Activated CD4-positive, alpha-beta T cell treated with anti-CD3 and anti-CD28 coated beads, Interleukin-2, amount 10 ng/mL, durations not matched to agents 7 days and 5 days (primary cell): ENCODE measurements at regions not wholly inside any gene's neighbourhood (a gene's known extent, or its start where the extent isn't known, plus 50 kb on each side); places are given as distances from the start of the nearest gene placed in this dataset.

ENCODE experiments used
- CTCF ChIA-PET: fragments of 350-600 bp; sonication (Branson Sonifier 250); formaldehyde crosslinking; loops from one replicate; lab custom pipeline; 2021; ENCODE audit warnings: antibody characterized with exemption; lab: Charles Lee
- POLR2A ChIA-PET: fragments of 350-600 bp; sonication (Branson Sonifier 250); formaldehyde crosslinking; loops from one replicate; lab custom pipeline; 2021; ENCODE audit warnings: antibody characterized with exemption; lab: Charles Lee
- DNase-seq: peaks from one replicate; pipeline ENCODE4 v3.0.0-alpha.2; 2020
- H3K27ac Mint-ChIP-seq: one replicate; pipeline ENCODE4 v1.8.0; 2021; ENCODE audit warnings: mild to moderate bottlenecking, moderate library complexity, mixed read lengths
- H3K27me3 Mint-ChIP-seq: one replicate; pipeline ENCODE4 v1.8.0; 2021; ENCODE audit warnings: mixed read lengths
- H3K36me3 Mint-ChIP-seq: one replicate; pipeline ENCODE4 v1.8.0; 2021; ENCODE audit warnings: low read depth, mixed read lengths
- H3K4me1 Mint-ChIP-seq: one replicate; pipeline ENCODE4 v1.8.0; 2021; ENCODE audit warnings: mixed read lengths
- H3K4me3 Mint-ChIP-seq: one replicate; pipeline ENCODE4 v1.8.0; 2021; ENCODE audit warnings: mild to moderate bottlenecking, moderate library complexity, mixed read lengths
- H3K9me3 Mint-ChIP-seq: one replicate; pipeline ENCODE4 v1.8.0; 2021; ENCODE audit warnings: mixed read lengths

DNA sequence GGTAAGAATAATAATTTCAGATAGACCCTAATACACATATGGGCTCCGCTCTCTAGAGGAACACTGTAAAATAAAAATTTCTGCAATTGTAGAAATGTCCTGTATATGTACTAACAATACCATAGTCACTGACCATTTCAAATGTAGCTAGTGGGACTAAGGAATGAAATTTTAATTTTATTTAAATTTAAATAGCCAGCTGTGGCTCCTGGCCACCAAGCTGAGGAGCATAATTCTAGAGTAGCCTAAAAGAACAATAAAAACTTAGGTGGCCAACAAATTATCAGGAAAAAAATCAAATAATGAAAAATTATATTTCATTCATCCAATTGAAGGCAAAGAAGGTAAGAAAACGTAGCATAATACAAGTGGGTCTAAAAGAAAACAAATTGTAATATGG, 240.9 kb upstream of the MIR17HG start:
- Mint-ChIP-seq H3K9me3 (no peaks in the 10 kb centered on the region), H3K4me1 (no peaks in the 10 kb centered on the region), H3K4me3 (no peak overlapping the region), H3K27ac (no peak overlapping the region), H3K27me3 (no peaks in the 10 kb centered on the region), H3K36me3 (no peaks in the 10 kb centered on the region)
- ChIA-PET CTCF (no interaction called here), POLR2A (no interaction called here)
- no peak for DNase-seq

DNA sequence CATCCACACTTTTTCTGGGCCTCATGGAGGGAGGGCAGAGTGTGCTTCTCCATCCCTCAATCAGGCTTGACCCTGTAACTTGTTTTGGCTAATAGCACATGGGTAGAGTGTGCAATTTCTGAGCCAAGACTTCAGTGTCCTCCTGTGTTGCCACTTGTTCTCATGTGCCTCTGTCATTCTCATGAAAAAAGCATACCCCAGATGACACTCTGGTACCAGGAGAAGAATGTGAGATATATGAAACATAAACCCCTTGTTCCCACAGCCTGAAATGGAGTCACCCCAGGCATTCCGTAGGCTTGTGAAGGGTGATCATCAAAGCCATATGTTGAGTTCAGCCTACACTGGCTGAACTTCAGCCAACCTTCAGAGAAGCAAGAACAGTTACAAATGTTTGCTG, 239.2 kb upstream of the MIR17HG start:
- Mint-ChIP-seq H3K36me3 (no peaks in the 10 kb centered on the region), H3K4me3 (no peak overlapping the region), H3K27me3 (no peaks in the 10 kb centered on the region), H3K4me1 (no peaks in the 10 kb centered on the region), H3K9me3 (no peaks in the 10 kb centered on the region), H3K27ac (no peak overlapping the region)
- ChIA-PET CTCF (no interaction called here), POLR2A (no interaction called here)
- DNase-seq: no peak

DNA sequence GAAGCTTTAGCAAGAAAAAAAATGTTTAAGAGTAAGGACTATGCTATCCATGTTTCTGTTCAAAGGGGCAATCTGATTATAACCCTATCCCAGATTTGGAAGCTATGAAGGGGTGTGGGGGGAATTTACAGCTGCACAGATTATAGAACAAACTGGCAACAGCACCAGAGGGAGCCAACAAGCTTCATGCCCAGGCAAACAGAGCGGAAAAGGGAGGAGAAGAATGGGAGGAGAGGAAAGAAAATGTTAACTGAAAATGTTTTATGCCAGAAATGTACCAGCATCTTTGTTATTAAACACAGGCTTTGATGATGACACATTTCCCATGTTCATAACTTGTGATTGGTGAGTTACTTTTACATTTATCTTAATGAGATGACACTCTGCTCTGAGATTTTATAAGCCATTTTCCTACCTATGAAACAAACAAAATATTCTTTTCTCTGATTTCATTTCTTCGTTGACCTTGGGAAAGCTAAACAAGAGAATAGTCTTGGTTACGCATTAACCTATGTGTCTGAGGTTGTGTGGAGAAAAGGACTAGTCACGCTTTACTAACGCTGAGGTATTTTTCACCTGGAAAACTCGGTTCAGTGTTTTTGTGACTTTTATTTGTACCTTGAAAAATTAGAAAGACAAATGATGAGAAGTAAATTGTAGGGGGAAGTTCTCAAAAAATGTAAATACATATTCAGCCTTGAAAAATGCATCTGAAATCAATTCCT, 235.8 kb upstream of the MIR17HG start:
- ChIA-PET POLR2A (no interaction called here), CTCF (no interaction called here)
- Mint-ChIP-seq H3K27me3 (no peaks in the 10 kb centered on the region), H3K4me3 (no peak overlapping the region), H3K27ac (no peak overlapping the region), H3K4me1 (no peaks in the 10 kb centered on the region), H3K9me3 (no peaks in the 10 kb centered on the region), H3K36me3 (no peaks in the 10 kb centered on the region)
- DNase-seq: no peak

DNA sequence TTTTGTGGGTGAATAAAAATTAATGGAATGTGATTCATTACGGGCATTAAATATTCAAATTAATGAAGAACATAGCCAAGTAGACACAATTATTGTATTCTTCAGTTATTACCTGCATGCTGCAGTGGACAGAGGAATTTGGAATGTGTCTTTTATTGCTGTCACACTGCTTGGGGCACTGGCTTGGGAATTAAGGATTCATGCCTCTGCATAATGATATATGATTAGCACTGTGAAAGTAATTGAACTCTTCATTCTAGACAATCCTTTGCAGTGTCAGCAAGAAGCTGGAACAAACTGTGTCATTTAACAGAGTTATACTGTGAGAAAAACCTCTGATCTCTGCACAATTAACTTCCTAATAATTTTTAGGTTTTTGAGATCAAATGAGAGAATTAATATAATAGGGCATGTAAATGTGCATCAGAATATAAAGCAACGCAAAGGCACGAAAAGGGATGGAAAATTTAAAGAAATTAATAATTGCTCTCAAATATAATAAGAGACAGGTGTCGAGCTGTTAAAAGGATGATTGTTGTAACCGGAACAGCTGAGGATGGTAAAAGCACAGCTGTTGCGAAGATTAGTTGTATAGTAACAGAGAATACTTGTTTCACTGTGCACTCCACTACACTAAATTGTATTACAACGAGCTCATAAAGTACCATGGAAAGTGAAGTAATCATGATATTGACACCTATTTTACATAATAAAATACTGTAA, 235.1 kb upstream of the MIR17HG start:
- no peaks in the 10 kb centered on the region for H3K4me1 Mint-ChIP-seq
- H3K27me3 Mint-ChIP-seq: no peaks in the 10 kb centered on the region
- CTCF ChIA-PET: no interaction called here
- POLR2A ChIA-PET: no interaction called here
- H3K36me3 Mint-ChIP-seq: no peaks in the 10 kb centered on the region
- H3K9me3 Mint-ChIP-seq: no peaks in the 10 kb centered on the region
- H3K27ac Mint-ChIP-seq: no peak overlapping the region
- no peak overlapping the region for H3K4me3 Mint-ChIP-seq
- DNase-seq: no peak

DNA sequence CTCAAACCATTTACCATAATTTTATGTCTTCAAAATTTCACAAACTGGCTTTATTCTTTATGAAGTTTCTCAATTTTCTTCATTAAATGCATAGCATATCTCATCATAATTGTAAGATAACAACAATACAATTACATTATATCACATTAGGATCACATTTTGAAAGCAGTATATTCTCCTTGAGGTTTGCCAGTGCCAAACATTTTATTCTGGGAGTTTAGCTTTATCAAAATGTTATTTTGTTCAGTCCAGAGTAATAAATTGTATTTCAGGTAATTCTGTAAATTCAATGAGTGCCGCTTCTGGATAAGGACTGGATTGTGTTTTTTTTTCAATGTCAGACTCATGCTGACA, 234.6 kb upstream of the MIR17HG start:
- no peak for DNase-seq
- Mint-ChIP-seq H3K36me3 (no peaks in the 10 kb centered on the region), H3K4me3 (no peak overlapping the region), H3K4me1 (no peaks in the 10 kb centered on the region), H3K27ac (no peak overlapping the region), H3K27me3 (no peaks in the 10 kb centered on the region), H3K9me3 (no peaks in the 10 kb centered on the region)
- POLR2A ChIA-PET: no interaction called here
- CTCF ChIA-PET: no interaction called here

DNA sequence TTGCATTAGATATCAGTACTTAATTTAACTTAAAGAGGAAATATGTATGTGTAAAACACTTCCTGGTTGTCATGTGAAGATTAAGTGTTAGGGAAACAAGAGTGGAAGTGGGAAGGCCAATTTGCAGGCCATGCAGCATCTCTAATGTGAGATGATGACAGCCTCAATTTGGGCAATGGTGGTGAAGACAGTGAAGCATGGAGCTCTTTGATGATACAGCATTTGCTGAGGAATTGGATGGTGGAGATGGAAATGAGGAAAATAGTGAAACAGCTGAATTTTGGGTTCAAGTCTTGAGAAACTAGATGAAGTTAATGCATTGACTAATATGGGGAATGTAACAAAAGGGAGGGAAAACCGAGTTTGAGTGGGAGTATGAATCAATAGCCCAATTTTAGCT, 231.7 kb upstream of the MIR17HG start:
- no peaks in the 10 kb centered on the region for H3K36me3 Mint-ChIP-seq
- no peak overlapping the region for H3K4me3 Mint-ChIP-seq
- H3K27ac Mint-ChIP-seq: no peak overlapping the region
- POLR2A ChIA-PET: no interaction called here
- CTCF ChIA-PET: interaction anchor here (0.5 kb wide), 1 partner anchor 31 kb away, joined by 5 read pairs; no protein-coding TSS in a partner anchor
- H3K4me1 Mint-ChIP-seq: no peaks in the 10 kb centered on the region
- DNase-seq: no peak
- H3K27me3 Mint-ChIP-seq: no peaks in the 10 kb centered on the region
- H3K9me3 Mint-ChIP-seq: no peaks in the 10 kb centered on the region

DNA sequence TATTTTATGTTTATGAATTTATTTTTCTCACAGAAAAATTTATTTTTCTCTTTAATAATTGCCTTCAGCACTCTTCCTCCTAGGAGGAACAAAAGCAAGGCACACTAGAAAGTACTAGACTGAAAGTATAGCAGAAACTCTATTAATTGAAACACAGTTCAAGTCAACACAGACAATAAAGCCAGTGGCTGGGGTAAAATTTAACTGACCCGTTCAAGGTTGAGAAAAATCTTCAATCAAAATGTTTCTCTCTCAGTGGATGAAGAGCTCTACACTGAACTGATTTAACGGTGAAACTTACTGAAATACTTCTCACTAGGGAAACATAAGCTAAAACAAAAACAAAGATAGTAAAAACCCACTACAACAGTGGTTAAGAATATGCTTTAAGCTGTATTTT, 230.1 kb upstream of the MIR17HG start:
- POLR2A ChIA-PET: no interaction called here
- peaks cover 2% of the 10 kb centered on the region for H3K27me3 Mint-ChIP-seq
- H3K4me1 Mint-ChIP-seq: no peaks in the 10 kb centered on the region
- H3K9me3 Mint-ChIP-seq: no peaks in the 10 kb centered on the region
- no peak overlapping the region for H3K4me3 Mint-ChIP-seq
- CTCF ChIA-PET: no interaction called here
- H3K36me3 Mint-ChIP-seq: no peaks in the 10 kb centered on the region
- DNase-seq: no peak
- no peak overlapping the region for H3K27ac Mint-ChIP-seq

DNA sequence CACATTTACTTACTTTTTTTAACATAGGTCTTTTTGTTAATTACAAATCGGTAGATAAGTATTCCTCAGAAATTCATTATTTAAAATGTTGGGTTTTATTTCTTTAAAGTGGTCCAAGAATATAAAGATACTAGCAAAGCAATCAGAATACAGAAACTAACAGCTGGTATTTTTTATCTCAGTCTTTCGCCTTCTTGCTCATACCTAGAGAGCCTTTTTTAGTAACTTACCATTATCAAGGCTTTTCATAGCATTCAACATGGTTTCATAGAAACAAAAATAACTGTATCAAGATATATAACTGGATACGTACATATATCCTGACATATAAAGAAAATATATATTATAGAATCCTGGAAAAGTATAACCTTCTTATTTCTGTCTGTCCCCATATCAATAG, 227.8 kb upstream of the MIR17HG start:
- POLR2A ChIA-PET: no interaction called here
- Mint-ChIP-seq H3K27ac (no peak overlapping the region), H3K4me1 (no peaks in the 10 kb centered on the region), H3K36me3 (no peaks in the 10 kb centered on the region), H3K9me3 (no peaks in the 10 kb centered on the region), H3K4me3 (no peak overlapping the region), H3K27me3 (peaks cover 2% of the 10 kb centered on the region)
- no peak for DNase-seq
- CTCF ChIA-PET: no interaction called here

DNA sequence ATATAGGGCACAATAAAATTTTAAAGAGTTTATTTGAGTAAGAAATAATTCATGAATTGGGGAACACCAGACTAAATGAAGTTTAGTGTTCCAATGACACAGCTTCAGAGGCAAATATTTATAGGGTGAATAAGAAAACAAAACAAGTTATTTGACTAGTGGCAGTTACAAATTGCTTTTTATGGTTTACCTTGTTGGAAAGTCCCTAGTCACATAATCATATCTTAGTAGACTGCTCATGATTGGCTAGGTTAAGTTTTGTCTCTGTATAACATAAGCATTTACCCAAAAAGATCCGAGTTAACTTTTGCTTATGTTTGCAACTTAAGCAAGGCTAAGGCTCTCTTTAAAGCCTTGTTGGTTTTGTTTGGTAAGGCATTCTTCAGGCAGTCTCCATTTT, 224.7 kb upstream of the MIR17HG start:
- no peaks in the 10 kb centered on the region for H3K36me3 Mint-ChIP-seq
- no peak overlapping the region for H3K27ac Mint-ChIP-seq
- H3K27me3 Mint-ChIP-seq: peaks cover 2% of the 10 kb centered on the region
- no peaks in the 10 kb centered on the region for H3K9me3 Mint-ChIP-seq
- ChIA-PET CTCF (no interaction called here), POLR2A (no interaction called here)
- H3K4me3 Mint-ChIP-seq: no peak overlapping the region
- DNase-seq: no peak
- no peaks in the 10 kb centered on the region for H3K4me1 Mint-ChIP-seq

DNA sequence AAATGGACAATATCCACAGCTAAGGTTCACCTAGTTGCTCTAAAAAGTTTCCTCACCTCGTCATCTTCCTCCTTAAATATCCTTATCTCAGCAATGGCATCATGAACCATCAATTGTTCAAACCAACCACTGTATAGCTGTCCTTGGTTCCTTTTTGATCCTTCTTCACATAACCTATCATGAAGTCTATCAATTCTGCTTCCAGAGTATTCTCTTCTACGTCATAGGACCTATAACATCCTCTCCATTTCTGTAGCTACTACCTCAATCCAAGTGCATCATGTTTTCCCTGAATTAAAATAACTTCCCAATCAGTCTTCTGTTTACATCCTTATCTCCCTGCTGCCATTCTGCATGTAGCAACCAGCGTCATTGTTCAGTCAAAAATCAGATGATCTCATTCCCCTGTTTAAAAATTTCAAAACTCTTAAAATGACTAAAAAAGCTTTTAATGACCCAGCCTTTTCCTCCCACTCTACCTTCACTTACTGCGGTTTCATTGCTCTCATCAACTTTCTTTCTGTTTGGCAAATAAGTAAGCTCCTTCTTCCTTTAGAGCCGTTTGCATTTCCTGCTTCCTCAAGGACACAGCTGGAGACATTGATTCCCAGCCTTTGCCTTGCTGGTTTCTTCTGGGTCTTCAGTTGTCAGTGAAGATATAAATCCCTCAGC, 223.9 kb upstream of the MIR17HG start:
- Mint-ChIP-seq H3K9me3 (no peaks in the 10 kb centered on the region), H3K27me3 (peaks cover 4% of the 10 kb centered on the region), H3K36me3 (no peaks in the 10 kb centered on the region), H3K4me1 (no peaks in the 10 kb centered on the region), H3K27ac (no peak overlapping the region), H3K4me3 (no peak overlapping the region)
- DNase-seq: no peak
- POLR2A ChIA-PET: interaction anchor here (0.6 kb wide), 1 partner anchor 15 kb away, joined by 5 read pairs; no protein-coding TSS in a partner anchor
- CTCF ChIA-PET: no interaction called here

DNA sequence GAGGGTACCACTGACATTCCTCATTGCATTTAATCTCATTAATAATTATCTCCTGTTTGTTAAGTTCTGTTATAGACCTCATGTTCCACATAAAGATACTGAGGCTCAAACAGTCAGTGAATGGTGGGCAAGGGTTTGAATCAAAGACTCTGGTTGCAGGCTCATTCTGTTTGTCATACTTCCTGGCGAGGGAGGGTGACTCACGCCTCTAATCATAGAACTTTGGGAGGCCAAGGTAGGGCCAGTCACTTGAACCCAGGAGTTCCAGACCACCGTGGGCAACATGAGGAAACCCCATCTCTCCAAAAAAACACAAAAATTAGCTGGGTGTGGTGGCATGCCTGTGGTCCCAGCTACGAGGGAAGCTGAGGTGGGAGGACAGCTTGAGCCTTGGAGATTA, 220.7 kb upstream of the MIR17HG start:
- no peaks in the 10 kb centered on the region for H3K4me1 Mint-ChIP-seq
- DNase-seq: no peak
- H3K27ac Mint-ChIP-seq: no peak overlapping the region
- no peak overlapping the region for H3K4me3 Mint-ChIP-seq
- peaks cover 4% of the 10 kb centered on the region for H3K27me3 Mint-ChIP-seq
- POLR2A ChIA-PET: no interaction called here
- no peaks in the 10 kb centered on the region for H3K9me3 Mint-ChIP-seq
- CTCF ChIA-PET: no interaction called here
- H3K36me3 Mint-ChIP-seq: no peaks in the 10 kb centered on the region

DNA sequence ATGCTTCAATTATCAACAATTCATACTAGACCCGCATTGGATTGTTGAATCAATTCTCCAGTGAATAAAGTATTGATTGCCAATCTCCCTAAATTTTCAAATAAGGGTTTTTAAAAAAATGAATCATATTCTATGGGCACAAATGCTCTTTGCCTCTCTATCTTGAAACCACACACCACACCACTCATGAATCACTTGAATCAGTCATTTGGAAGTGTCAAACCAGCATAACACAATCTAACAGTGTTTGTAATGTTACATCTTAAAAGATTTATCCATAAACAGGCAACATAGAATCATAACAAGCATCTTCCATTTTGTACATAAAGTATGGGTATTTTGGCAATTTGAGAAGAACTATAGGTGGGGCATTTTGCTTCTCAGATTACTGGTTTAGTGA, 219.5 kb upstream of the MIR17HG start:
- no peak for DNase-seq
- POLR2A ChIA-PET: no interaction called here
- Mint-ChIP-seq H3K9me3 (no peaks in the 10 kb centered on the region), H3K27me3 (peaks cover 2% of the 10 kb centered on the region), H3K4me3 (no peak overlapping the region), H3K4me1 (no peaks in the 10 kb centered on the region), H3K36me3 (no peaks in the 10 kb centered on the region), H3K27ac (no peak overlapping the region)
- CTCF ChIA-PET: no interaction called here

DNA sequence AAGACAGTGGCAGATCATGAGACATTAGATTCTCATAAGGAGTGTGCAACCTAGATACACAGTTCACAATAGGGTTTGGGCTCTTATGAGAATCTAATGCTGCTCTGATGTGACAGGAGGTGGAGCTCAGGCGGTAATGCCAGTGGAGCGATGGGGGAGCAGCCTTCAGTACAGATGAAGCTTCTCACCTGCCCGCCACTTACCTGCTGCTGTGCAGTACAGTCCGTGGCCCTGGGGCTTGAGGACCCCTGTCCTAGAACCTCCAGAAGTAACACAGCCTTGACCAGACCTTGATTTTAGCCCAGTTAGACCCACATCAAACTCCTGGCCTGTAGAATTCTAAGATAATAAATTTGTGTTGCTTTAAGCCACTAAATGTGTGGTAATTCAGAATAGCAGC, 215.1 kb upstream of the MIR17HG start:
- Mint-ChIP-seq H3K36me3 (no peaks in the 10 kb centered on the region), H3K27me3 (peaks cover 2% of the 10 kb centered on the region), H3K9me3 (no peaks in the 10 kb centered on the region), H3K27ac (no peak overlapping the region), H3K4me1 (no peaks in the 10 kb centered on the region), H3K4me3 (no peak overlapping the region)
- ChIA-PET CTCF (no interaction called here), POLR2A (no interaction called here)
- DNase-seq: no peak
